Uterus (tissue), 3 donors: ENCODE measurements at regions not wholly inside any gene's neighbourhood (a gene's known extent, or its start where the extent isn't known, plus 50 kb on each side); places are given as distances from the start of the nearest gene placed in this dataset.
"Not testable (repeated sequence)": the region's sequence is repeated elsewhere in the genome, so short reads cannot be mapped to it uniquely, and the experiment has no call there.

Experiments
- DNase-seq, 2 donors: peaks; one replicate each; pipeline ENCODE4 v3.0.0-alpha.2; 2019 to 2020
- H3K27ac ChIP-seq, 2 donors: fragments of 200-600 bp; sonication (generic); 1 replicate in 1 of 2; 2 replicates in 1 of 2; pipeline ENCODE4 v1.5.1; 2016 to 2018
- H3K27me3 ChIP-seq, 2 donors: fragments of 200-600 bp; sonication (generic); one replicate each; pipeline ENCODE4 v1.5.1; 2018 to 2019; ENCODE audit warnings: control low read depth in 1 of 2
- H3K36me3 ChIP-seq, 2 donors: fragments of 200-600 bp; sonication (generic); one replicate each; pipeline ENCODE4 v1.5.1; 2019; ENCODE audit warnings: control low read depth in 1 of 2
- H3K4me1 ChIP-seq, 2 donors: fragments of 200-600 bp; sonication (generic); one replicate each; pipeline ENCODE4 v1.5.1; 2018 to 2019; ENCODE audit warnings: control low read depth in 1 of 2
- H3K4me3 ChIP-seq, 2 donors: fragments of 200-600 bp; sonication (generic); 1 replicate in 1 of 2; 2 replicates in 1 of 2; pipeline ENCODE4 v1.5.1; 2018 to 2019; ENCODE audit warnings: mild to moderate bottlenecking in 1 of 2
- H3K9me3 ChIP-seq, 2 donors: fragments of 200-600 bp; sonication (generic); one replicate each; pipeline ENCODE4 v1.5.1; 2019; ENCODE audit warnings: control low read depth in 1 of 2
- POLR2A ChIP-seq, 2 donors: fragments of 450-650 bp; IDR thresholded peaks; one replicate each; pipeline ENCODE4 v1.6.1; 2016; ENCODE audit warnings: antibody characterized with exemption in 2 of 2, mild to moderate bottlenecking in 1 of 2, moderate library complexity in 1 of 2
- intact Hi-C: fragments of 100-400 bp; cut with DNase I; formaldehyde crosslinking; loops from one replicate; pipeline ENCODE4 v1.15.1; 2023; ENCODE audit warnings: low total_unique reads
- TF ChIP-seq, protein P1 (sequence below), 4 experiments: fragments of 200-600 bp in 2 of 4; fragments of 450-650 bp in 2 of 4; sonication (generic) in 2 of 4; IDR thresholded peaks; one replicate each; pipeline ENCODE4 v1.5.1; 2016 to 2019; ENCODE audit warnings: antibody characterized with exemption in 4 of 4, mild to moderate bottlenecking in 2 of 4, moderate library complexity in 1 of 4
- donor health status: DM: yes; HTN: yes; CAD: no.

DNA sequence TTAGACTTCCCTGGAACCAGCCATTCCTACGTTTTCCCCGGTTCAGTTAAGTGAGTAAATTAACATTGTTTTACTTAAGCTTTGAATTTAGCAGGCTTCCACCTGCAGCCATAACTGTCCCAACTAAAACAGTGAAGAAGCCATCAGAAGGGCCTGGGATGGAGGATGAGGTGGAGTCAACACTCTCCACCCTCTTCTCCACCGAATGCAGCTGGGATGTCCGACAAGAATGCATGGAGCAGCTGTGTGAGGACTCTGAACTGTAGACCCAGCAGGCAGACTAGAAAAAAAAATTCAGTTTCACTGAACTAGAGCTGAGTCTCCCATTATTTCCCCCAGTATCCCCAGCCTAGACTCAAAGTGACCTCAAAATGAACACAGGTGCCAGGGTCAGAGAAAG, 114.8 kb downstream of the C16orf95 start:
- H3K4me1 ChIP-seq = no peaks in the 10 kb centered on the region
- TF ChIP-seq, protein P1, sequence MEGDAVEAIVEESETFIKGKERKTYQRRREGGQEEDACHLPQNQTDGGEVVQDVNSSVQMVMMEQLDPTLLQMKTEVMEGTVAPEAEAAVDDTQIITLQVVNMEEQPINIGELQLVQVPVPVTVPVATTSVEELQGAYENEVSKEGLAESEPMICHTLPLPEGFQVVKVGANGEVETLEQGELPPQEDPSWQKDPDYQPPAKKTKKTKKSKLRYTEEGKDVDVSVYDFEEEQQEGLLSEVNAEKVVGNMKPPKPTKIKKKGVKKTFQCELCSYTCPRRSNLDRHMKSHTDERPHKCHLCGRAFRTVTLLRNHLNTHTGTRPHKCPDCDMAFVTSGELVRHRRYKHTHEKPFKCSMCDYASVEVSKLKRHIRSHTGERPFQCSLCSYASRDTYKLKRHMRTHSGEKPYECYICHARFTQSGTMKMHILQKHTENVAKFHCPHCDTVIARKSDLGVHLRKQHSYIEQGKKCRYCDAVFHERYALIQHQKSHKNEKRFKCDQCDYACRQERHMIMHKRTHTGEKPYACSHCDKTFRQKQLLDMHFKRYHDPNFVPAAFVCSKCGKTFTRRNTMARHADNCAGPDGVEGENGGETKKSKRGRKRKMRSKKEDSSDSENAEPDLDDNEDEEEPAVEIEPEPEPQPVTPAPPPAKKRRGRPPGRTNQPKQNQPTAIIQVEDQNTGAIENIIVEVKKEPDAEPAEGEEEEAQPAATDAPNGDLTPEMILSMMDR (IDR thresholded peaks at IDR 0.05) = no peak
- TF ChIP-seq POLR2A (IDR thresholded peaks at IDR 0.05) = no peak
- no peak overlapping the region for H3K4me3 ChIP-seq
- H3K27ac ChIP-seq = no peak overlapping the region
- no peak for DNase-seq
- intact Hi-C loops = no loop called here
- H3K9me3 ChIP-seq = no peaks in the 10 kb centered on the region
- H3K36me3 ChIP-seq = no peaks in the 10 kb centered on the region
- H3K27me3 ChIP-seq = no peaks in the 10 kb centered on the region

DNA sequence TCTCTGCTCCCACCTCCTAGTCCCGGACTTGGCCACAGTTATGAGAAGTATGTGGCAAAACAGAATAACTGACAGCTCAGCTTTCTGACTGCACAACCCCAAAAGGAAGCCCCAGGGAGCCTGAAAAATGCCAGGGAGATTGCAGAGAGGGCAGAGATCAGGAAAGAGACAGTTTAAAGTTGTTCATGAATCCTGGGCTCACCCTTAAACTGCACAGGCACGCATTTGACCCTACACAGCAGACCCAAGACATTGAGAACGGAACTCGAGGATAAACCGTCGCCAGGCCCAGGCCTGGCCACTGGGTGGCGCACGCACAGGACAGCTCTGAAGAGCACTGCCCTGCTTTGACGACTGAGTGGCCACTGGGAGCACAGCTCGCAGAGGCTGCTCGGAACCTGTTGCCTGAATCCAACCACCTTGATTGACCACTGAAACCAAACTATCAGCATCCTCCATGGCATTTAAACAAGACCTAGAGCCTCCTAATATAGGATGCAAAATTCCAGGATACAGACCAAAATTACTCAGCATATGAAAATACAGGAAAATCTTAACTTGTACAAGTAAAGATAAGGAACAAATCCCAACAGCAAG, 114.0 kb downstream of the C16orf95 start:
- Histone ChIP-seq H3K4me3 (no peak overlapping the region), H3K9me3 (no peaks in the 10 kb centered on the region), H3K4me1 (no peaks in the 10 kb centered on the region), H3K27me3 (no peaks in the 10 kb centered on the region), H3K27ac (no peak overlapping the region), H3K36me3 (no peaks in the 10 kb centered on the region)
- intact Hi-C loops = no loop called here
- peak in 1 of 2 donors; percentile 25 for DNase-seq
- TF ChIP-seq, protein P1 (IDR thresholded peaks at IDR 0.05) = peak in 3 of 4 experiments; percentile 30 to 48 (median 45)
- no peak for TF ChIP-seq POLR2A (IDR thresholded peaks at IDR 0.05)

DNA sequence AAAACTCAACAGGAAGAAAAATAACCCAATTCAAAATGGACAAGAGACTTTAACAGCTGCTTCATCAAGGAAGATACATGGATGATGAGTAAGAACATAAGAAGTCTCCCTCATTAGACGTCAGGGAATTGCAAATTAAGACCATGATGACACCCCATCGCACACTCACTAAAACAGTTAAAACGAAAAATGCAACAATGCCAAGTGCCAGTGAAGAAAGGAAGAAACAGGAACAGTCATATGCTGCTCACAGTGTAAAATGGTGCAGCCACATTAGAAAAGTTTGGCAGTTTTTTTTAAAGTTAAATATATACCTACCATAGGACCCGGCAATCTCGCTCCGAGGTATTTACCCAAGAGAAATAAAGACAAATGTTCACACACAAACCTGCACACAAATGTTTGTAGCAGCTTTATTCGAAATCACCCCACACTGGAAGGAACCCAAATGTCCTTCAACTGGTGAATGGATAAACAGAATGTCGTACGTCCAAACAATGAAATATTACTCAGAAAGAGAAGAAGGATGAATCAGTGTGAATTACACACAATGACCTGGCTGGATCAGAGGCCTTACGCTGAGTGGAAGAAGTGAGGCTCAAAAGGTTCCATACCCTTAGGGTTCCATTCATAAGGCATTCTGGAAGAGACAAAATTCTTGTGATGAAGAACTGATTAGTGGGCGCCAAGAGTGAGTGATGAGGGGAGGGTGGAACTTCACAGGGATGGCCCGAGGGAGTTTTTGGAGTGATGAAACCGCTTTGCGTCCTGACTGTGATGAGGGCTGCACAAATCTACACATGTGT, 110.3 kb downstream of the C16orf95 start:
- Histone ChIP-seq H3K27me3 (no peaks in the 10 kb centered on the region), H3K9me3 (no peaks in the 10 kb centered on the region), H3K4me1 (no peaks in the 10 kb centered on the region), H3K27ac (no peak overlapping the region), H3K4me3 (no peak overlapping the region), H3K36me3 (no peaks in the 10 kb centered on the region)
- TF ChIP-seq, protein P1 (IDR thresholded peaks at IDR 0.05) = no peak
- no peak for TF ChIP-seq POLR2A (IDR thresholded peaks at IDR 0.05)
- intact Hi-C loops = no loop called here
- DNase-seq = no peak

DNA sequence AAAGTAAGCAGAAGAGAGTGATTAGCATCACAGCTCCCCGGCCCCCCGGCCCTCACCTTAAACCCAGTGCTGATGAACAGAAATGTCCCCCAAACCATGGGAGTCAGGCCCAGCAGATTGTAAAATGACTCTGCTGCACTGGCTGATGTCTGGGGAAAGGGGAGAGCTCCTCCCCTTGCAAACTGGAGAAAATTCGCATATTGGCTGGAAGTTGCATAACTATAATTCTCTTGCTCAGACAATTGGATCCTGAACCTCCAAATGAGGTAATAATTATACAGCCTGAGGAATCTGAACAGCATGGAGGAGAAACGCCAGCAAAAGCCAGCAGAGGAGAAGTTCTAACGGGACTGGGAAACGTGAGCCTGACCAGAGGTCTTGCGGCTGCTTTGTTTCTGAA, 109.7 kb downstream of the C16orf95 start:
- no peaks in the 10 kb centered on the region for H3K9me3 ChIP-seq
- H3K27me3 ChIP-seq = no peaks in the 10 kb centered on the region
- no peak overlapping the region for H3K4me3 ChIP-seq
- H3K36me3 ChIP-seq = no peaks in the 10 kb centered on the region
- H3K4me1 ChIP-seq = no peaks in the 10 kb centered on the region
- H3K27ac ChIP-seq = no peak overlapping the region
- no peak for DNase-seq
- TF ChIP-seq, protein P1 (IDR thresholded peaks at IDR 0.05) = no peak
- no peak for TF ChIP-seq POLR2A (IDR thresholded peaks at IDR 0.05)
- intact Hi-C loops = no loop called here

DNA sequence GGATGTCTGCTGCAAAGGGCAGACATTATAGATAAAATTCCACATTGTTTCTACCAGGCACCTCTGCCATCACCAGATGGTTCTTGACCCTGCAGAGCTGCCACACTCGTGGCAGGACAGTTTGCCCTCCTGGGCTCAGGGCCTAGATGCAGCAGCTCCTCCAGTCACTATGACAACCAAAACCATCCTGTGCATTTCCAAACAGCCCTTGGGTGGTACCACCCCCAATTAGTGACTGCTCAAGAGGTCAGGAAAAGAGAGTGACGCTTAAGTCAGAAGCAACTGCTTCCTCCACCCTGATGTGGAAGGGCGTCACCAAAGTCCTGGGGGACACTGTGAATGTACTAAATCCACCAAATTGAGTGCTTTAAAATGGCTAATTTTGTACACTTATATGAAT, 109.2 kb downstream of the C16orf95 start:
- no peak overlapping the region for H3K4me3 ChIP-seq
- H3K9me3 ChIP-seq = no peaks in the 10 kb centered on the region
- H3K27me3 ChIP-seq = no peaks in the 10 kb centered on the region
- intact Hi-C loops = no loop called here
- no peak for DNase-seq
- TF ChIP-seq, protein P1 (IDR thresholded peaks at IDR 0.05) = no peak
- no peak for TF ChIP-seq POLR2A (IDR thresholded peaks at IDR 0.05)
- H3K36me3 ChIP-seq = no peaks in the 10 kb centered on the region
- H3K4me1 ChIP-seq = no peaks in the 10 kb centered on the region
- H3K27ac ChIP-seq = no peak overlapping the region

DNA sequence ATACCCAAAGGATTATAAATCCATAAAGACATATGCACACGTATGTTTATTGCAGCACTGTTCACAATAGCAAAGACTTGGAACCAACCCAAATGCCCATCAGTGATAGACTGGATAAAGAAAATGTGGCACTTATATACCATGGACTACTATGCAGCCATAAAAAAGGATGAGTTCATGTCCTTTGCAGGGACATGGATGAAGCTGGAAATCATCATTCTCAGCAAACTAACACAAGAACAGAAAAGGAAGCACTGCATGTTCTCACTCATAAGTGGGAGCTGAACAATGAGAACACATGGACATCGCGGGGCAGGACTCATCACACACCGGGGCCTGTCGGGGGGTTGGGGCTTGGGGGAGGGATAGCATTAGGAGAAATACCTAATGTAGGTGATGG, 108.2 kb downstream of the C16orf95 start:
- H3K36me3 ChIP-seq, H3K9me3 ChIP-seq, H3K27ac ChIP-seq, H3K27me3 ChIP-seq, DNase-seq, H3K4me1 ChIP-seq, intact Hi-C loops, H3K4me3 ChIP-seq: not testable (repeated sequence)
